ENCODE measurements at regions not wholly inside any gene's neighbourhood (a gene's known extent, or its start where the extent isn't known, plus 50 kb on each side); places are given as distances from the start of the nearest gene placed in this dataset.

DNA sequence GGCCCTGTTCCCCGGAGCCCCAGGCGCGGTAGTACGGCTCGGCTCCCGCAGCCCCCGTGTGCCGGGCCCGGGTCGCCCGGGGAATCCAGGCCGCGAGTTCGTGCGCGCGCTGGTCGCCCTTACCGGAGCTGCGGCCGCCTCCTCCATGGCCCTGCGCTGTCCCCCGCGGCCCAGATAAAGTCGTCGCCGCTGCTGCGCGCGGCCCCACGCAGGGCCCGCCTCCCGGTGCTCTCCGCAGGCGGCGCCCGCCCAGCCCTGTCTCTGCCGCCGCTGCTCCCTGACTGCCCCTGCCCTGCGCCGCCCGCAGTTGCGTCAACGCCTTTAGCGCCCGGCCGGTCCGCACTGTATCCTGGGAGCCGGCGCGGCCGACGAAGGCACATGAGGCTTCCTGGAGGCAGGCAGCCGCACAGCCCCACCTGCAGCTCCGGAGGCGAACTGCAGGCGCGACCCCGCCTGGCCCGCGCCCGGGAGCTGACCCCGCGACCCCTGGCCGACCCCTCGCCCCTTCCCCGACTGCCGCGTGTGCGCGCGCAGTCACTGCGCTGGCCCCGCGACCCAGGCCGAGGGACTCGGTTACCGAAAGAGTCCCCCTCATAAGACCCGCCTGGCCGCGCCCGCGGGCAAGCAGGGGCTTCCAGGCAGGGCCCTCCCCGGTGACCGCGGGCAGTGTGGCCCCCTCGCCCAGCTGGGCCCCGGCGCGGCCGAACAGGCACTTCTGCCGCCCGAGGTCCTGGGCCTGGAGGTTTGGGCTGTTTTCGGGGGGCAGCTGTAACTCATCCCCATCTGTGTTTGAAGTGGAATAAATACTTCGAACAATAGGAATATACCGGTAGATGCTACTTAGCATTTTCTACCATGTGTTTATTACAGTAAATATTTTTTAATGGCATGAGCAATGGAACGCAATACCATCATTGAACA is 127.1 kb upstream of the ZNF746 start (continued):
- peak; percentile 46; the same call in 1 of the 2 replicates for TF ChIP-seq HNF4G (IDR thresholded peaks at IDR 0.05; ENCODE audit: borderline replicate concordance, low read depth, low read length)
- TF ChIP-seq HNF4G (CRISPR knock-in tag; IDR thresholded peaks at IDR 0.05; ENCODE audit: borderline replicate concordance, low read depth) = no peak
- TF ChIP-seq PITX1 (CRISPR knock-in tag; IDR thresholded peaks at IDR 0.05) = peak; percentile 56; the same call in 1 of the 2 replicates
- no peak for TF ChIP-seq NFE2L2 (IDR thresholded peaks at IDR 0.05; ENCODE audit: low read length)
- peak; percentile 83 to 99 for TF ChIP-seq NR2F1 (CRISPR knock-in tag; IDR thresholded peaks at IDR 0.05)
- peak; percentile 69; the same call in 1 of the 2 replicates for TF ChIP-seq THAP7 (CRISPR knock-in tag; IDR thresholded peaks at IDR 0.05)
- TF ChIP-seq LRRFIP1 (CRISPR knock-in tag; conservative IDR thresholded peaks at IDR 0.05) = no peak
- TF ChIP-seq ZNF230 (CRISPR knock-in tag; IDR thresholded peaks at IDR 0.05) = no peak; the same call in 1 of the 2 replicates
- TF ChIP-seq SAFB2 (CRISPR knock-in tag; IDR thresholded peaks at IDR 0.05; ENCODE audit: borderline replicate concordance, low read depth) = no peak
- no peak for TF ChIP-seq GTF2F1 (IDR thresholded peaks at IDR 0.05; ENCODE audit: low read length)
- no peak for TF ChIP-seq JDP2 (CRISPR knock-in tag; IDR thresholded peaks at IDR 0.05; ENCODE audit: borderline replicate concordance)
- no peak for TF ChIP-seq ZNF460 (CRISPR knock-in tag; IDR thresholded peaks at IDR 0.05; ENCODE audit: borderline replicate concordance)
- TF ChIP-seq ZNF235 (CRISPR knock-in tag; IDR thresholded peaks at IDR 0.05; ENCODE audit: borderline replicate concordance) = peak; percentile 90
- TF ChIP-seq ZNF572 (CRISPR knock-in tag; IDR thresholded peaks at IDR 0.05) = no peak
- 0 out of 2 replicates have a peak, but pooled peaks have one; percentile 75 for TF ChIP-seq ZSCAN20 (CRISPR knock-in tag; IDR thresholded peaks at IDR 0.05; ENCODE audit: borderline replicate concordance)
- TF ChIP-seq CBX1 (IDR thresholded peaks at IDR 0.05; ENCODE audit: low read depth) = no peak
- TF ChIP-seq FOXP4 (CRISPR knock-in tag; IDR thresholded peaks at IDR 0.05) = peak; percentile 47; the same call in 1 of the 2 replicates
- TF ChIP-seq ZNF296 (CRISPR knock-in tag; conservative IDR thresholded peaks at IDR 0.05) = no peak
- TF ChIP-seq TCF7 (IDR thresholded peaks at IDR 0.05; ENCODE audit: low read depth) = no peak
- TF ChIP-seq MEIS2 (CRISPR knock-in tag; IDR thresholded peaks at IDR 0.05) = no peak; the same call in 1 of the 2 replicates
- peak; percentile 60; the same call in 1 of the 2 replicates for TF ChIP-seq ZNF619 (CRISPR knock-in tag; IDR thresholded peaks at IDR 0.05)
- TF ChIP-seq HNRNPK (IDR thresholded peaks at IDR 0.05; ENCODE audit: low read depth, low read length, poor library complexity, severe bottlenecking) = peak; percentile 46
- no peak for TF ChIP-seq ZNF121 (CRISPR knock-in tag; IDR thresholded peaks at IDR 0.05)
- no peak for TF ChIP-seq TBX3 (IDR thresholded peaks at IDR 0.05; ENCODE audit: borderline replicate concordance)
- no peak for TF ChIP-seq HMGA1 (CRISPR knock-in tag; conservative IDR thresholded peaks at IDR 0.05)

All from HepG2 (cell line).